SK-N-SH (cell line): ENCODE measurements at regions not wholly inside any gene's neighbourhood (a gene's known extent, or its start where the extent isn't known, plus 50 kb on each side); places are given as distances from the start of the nearest gene placed in this dataset.

Experiments
- CTCF ChIP-seq: fragments of 200-600 bp; sonication (generic); IDR thresholded peaks from 2 replicates; pipeline ENCODE4 v1.6.1; 2017; ENCODE audit warnings: antibody characterized with exemption, mild to moderate bottlenecking, moderate library complexity
- MAX ChIP-seq: IDR thresholded peaks from 2 replicates; pipeline ENCODE4 v1.4.0; 2012; ENCODE audit warnings: low read depth
- RXRA ChIP-seq: IDR thresholded peaks from 2 replicates; pipeline ENCODE4 v1.4.0; 2012; ENCODE audit warnings: low read depth, mild to moderate bottlenecking, borderline replicate concordance

- TF ChIP-seq CTCF: no peak
- no peak for TF ChIP-seq RXRA
- no peak for TF ChIP-seq MAX
Measured at GRCh38 chr4:132827522-132827921, 321.6 kb upstream of the PCDH10 start.
